Body of pancreas (tissue), 4 donors: ENCODE measurements at regions not wholly inside any gene's neighbourhood (a gene's known extent, or its start where the extent isn't known, plus 50 kb on each side); places are given as distances from the start of the nearest gene placed in this dataset.
A peak's percentile ranks its signal among the peaks of the same experiment; 100 is the strongest.

Experiments
- ATAC-seq: fragments of 150-250 bp; one replicate; pipeline ENCODE4 v1.9.1; 2016
- DNase-seq, 4 donors: peaks; one replicate each; pipeline ENCODE4 v3.0.0-alpha.2; 2019
- H3K27ac ChIP-seq, 4 donors: fragments of 200-600 bp; sonication (generic); 1 replicate in 3 of 4; 2 replicates in 1 of 4; pipeline versions ENCODE4 v1.5.1 to v1.6.1; 2016 to 2019; ENCODE audit warnings: mild to moderate bottlenecking in 1 of 4, mixed read lengths in 1 of 4, moderate library complexity in 1 of 4
- H3K27me3 ChIP-seq, 2 donors: fragments of 200-600 bp; sonication (generic); one replicate each; pipeline ENCODE4 v1.6.0; 2016; ENCODE audit warnings: mild to moderate bottlenecking in 1 of 2
- H3K36me3 ChIP-seq, 2 donors: fragments of 200-600 bp; sonication (generic); replicated peaks in 1 of 2; 2 replicates each; pipeline ENCODE4 v1.5.1; 2016; ENCODE audit warnings: low read depth in 2 of 2; ENCODE audit not compliant: insufficient read depth in 1 of 2
- H3K4me1 ChIP-seq: fragments of 200-600 bp; sonication (generic); one replicate; pipeline ENCODE4 v1.6.0; 2016
- H3K4me3 ChIP-seq, 2 donors: fragments of 200-600 bp; sonication (generic); 1 replicate in 1 of 2; 2 replicates in 1 of 2; pipeline ENCODE4 v1.5.1; 2016 to 2019
- H3K9me3 ChIP-seq, 3 donors: fragments of 200-600 bp; sonication (generic); 1 replicate in 2 of 3; 2 replicates in 1 of 3; pipeline ENCODE4 v1.5.1; 2016
- CTCF ChIP-seq, 7 experiments: fragments of 450-650 bp in 4 of 7; fragments of 200-600 bp in 3 of 7; sonication (generic) in 3 of 7; IDR thresholded peaks; one replicate each; pipeline ENCODE4 v1.5.1; 2016 to 2019; ENCODE audit warnings: antibody characterized with exemption in 7 of 7
- POLR2A ChIP-seq, 3 donors: fragments of 450-650 bp; IDR thresholded peaks; one replicate each; pipeline ENCODE4 v1.6.1; 2016; ENCODE audit warnings: antibody characterized with exemption in 3 of 3, mild to moderate bottlenecking in 2 of 3
- WGBS, 2 donors: methylation state at CpG; one replicate each; pipeline ENCODE4 v1.1.5; 2017; 5-methylcytosine and 5-hydroxymethylcytosine counted together
- intact Hi-C: fragments of 100-400 bp; cut with DNase I; formaldehyde crosslinking; loops from one replicate; pipeline ENCODE4 v1.15.1; 2023

GRCh38 chr4:174423257-174423944, 98.9 kb downstream of the HPGD start:
- TF ChIP-seq CTCF (IDR thresholded peaks at IDR 0.05) = no peak
- TF ChIP-seq POLR2A (IDR thresholded peaks at IDR 0.05) = no peak
- Histone ChIP-seq H3K27ac (no peak overlapping the region), H3K36me3 (no peaks in the 10 kb centered on the region), H3K9me3 (no peaks in the 10 kb centered on the region), H3K4me3 (no peak overlapping the region), H3K4me1 (peaks cover 9% of the 10 kb centered on the region), H3K27me3 (no peaks in the 10 kb centered on the region)
- intact Hi-C loops = no loop called here
- peak; percentile 72 for ATAC-seq
- DNase-seq = peak; percentile 15 to 63 (median 44)
- WGBS, 2 donors = 7 to 12% methylated on average over 6 of the region's 6 CpGs

- DNase-seq (no peak), ATAC-seq (no peak)
- no peaks in the 10 kb centered on the region for H3K9me3 ChIP-seq
- no peaks in the 10 kb centered on the region for H3K36me3 ChIP-seq
- H3K4me3 ChIP-seq = no peak overlapping the region
- no peaks in the 10 kb centered on the region for H3K27me3 ChIP-seq
- H3K4me1 ChIP-seq = peaks cover 9% of the 10 kb centered on the region
- H3K27ac ChIP-seq = no peak overlapping the region
- intact Hi-C loops = no loop called here
- TF ChIP-seq POLR2A (IDR thresholded peaks at IDR 0.05) (no peak), CTCF (IDR thresholded peaks at IDR 0.05) (no peak)
These were observed 99.4 kb downstream of the HPGD start for GRCh38 chr4:174422893-174423256.

GRCh38 chr4:174420316-174420715, 102.0 kb downstream of the HPGD start:
- no peak for DNase-seq
- intact Hi-C loops = no loop called here
- no peak overlapping the region for H3K27ac ChIP-seq
- H3K4me3 ChIP-seq = no peak overlapping the region
- 58 to 70% methylated on average over 5 of the region's 5 CpGs for WGBS, 2 donors
- no peaks in the 10 kb centered on the region for H3K36me3 ChIP-seq
- H3K9me3 ChIP-seq = no peaks in the 10 kb centered on the region
- TF ChIP-seq CTCF (IDR thresholded peaks at IDR 0.05) (no peak), POLR2A (IDR thresholded peaks at IDR 0.05) (no peak)
- ATAC-seq = no peak
- H3K4me1 ChIP-seq = peaks cover 9% of the 10 kb centered on the region
- H3K27me3 ChIP-seq = no peaks in the 10 kb centered on the region

- DNase-seq = no peak
- ATAC-seq = no peak
- TF ChIP-seq POLR2A (IDR thresholded peaks at IDR 0.05) (no peak), CTCF (IDR thresholded peaks at IDR 0.05) (no peak)
- Histone ChIP-seq H3K4me3 (no peak overlapping the region), H3K27ac (no peak overlapping the region), H3K36me3 (no peaks in the 10 kb centered on the region), H3K27me3 (no peaks in the 10 kb centered on the region), H3K4me1 (peaks cover 8% of the 10 kb centered on the region), H3K9me3 (no peaks in the 10 kb centered on the region)
- intact Hi-C loops = no loop called here
- WGBS, 2 donors = 64 to 67% methylated on average over 4 of the region's 4 CpGs
These were observed 103.6 kb downstream of the HPGD start for GRCh38 chr4:174418640-174419212.
